ENCODE measurements at regions not wholly inside any gene's neighbourhood (a gene's known extent, or its start where the extent isn't known, plus 50 kb on each side); places are given as distances from the start of the nearest gene placed in this dataset.

- H3K4me2 ChIP-seq (ENCODE audit: extremely low read depth, insufficient read depth, low read length), result no peak overlapping the region
- no peak for DNase-seq (ENCODE audit: low read depth in 2 of 2)
- no peak overlapping the region for H3K9ac ChIP-seq (ENCODE audit: insufficient read depth, low read length)
- H3K4me1 ChIP-seq (ENCODE audit: control insufficient read depth, extremely low read depth, insufficient read depth, low read length), result no peaks in the 10 kb centered on the region
- TF ChIP-seq EZH2 (IDR thresholded peaks at IDR 0.05; ENCODE audit: low read length, missing control alignments) (no peak), CTCF (conservative IDR thresholded peaks at IDR 0.05 in 1 of 2, IDR thresholded peaks at IDR 0.05 in 1 of 2; ENCODE audit: low read depth in 1 of 2, low read length in 2 of 2) (no peak)
- no peaks in the 10 kb centered on the region for H4K20me1 ChIP-seq (ENCODE audit: control insufficient read depth, extremely low read depth, insufficient read depth, low read length)
- H3K36me3 ChIP-seq (ENCODE audit: control insufficient read depth, insufficient read depth, low read length), result no peaks in the 10 kb centered on the region
- no peaks in the 10 kb centered on the region for H3K9me3 ChIP-seq (ENCODE audit: control insufficient read depth, insufficient read depth, low read depth, low read length)
- no peak overlapping the region for H2AFZ ChIP-seq (ENCODE audit: low read length)
- H3K27me3 ChIP-seq (ENCODE audit: control insufficient read depth, insufficient read depth, low read length), result no peaks in the 10 kb centered on the region
- H3K4me3 ChIP-seq (replicated peaks in 1 of 4; ENCODE audit: control extremely low read depth in 1 of 4, insufficient read depth in 1 of 4, low read depth in 3 of 4, low read length in 4 of 4), result no peak overlapping the region
- no peaks in the 10 kb centered on the region for H3K79me2 ChIP-seq (ENCODE audit: control insufficient read depth, insufficient read depth, low read length)
- no peak overlapping the region for H3K27ac ChIP-seq (ENCODE audit: insufficient read depth, low read length)
These were observed 1005.5 kb downstream of the ARAP2 start for GRCh38 chr4:35238793-35239192.

DNA sequence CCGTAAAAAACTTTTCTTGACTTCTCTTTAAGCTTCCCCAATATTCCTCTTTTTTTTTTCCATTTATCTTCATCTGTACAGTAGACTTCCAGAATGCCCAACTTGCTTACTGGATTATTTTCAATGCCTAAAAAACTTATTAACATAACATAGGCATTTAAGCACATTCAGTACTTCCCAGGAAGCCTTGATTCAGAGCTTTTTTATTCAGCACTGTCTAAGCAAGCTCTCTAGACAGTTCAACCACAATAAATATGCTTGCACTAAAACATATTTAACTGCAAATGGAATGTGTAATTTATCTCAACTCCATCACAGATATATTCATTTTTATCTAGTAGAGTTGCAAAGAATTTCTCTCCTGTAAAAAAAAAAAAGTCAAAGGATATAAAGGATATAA is 997.8 kb downstream of the ARAP2 start:
- Histone ChIP-seq H3K9me3 (ENCODE audit: control insufficient read depth, insufficient read depth, low read depth, low read length) (no peaks in the 10 kb centered on the region), H3K79me2 (ENCODE audit: control insufficient read depth, insufficient read depth, low read length) (no peaks in the 10 kb centered on the region), H3K4me2 (ENCODE audit: extremely low read depth, insufficient read depth, low read length) (no peak overlapping the region), H4K20me1 (ENCODE audit: control insufficient read depth, extremely low read depth, insufficient read depth, low read length) (no peaks in the 10 kb centered on the region), H3K9ac (ENCODE audit: insufficient read depth, low read length) (no peak overlapping the region), H2AFZ (ENCODE audit: low read length) (no peak overlapping the region), H3K4me3 (replicated peaks in 1 of 4; ENCODE audit: control extremely low read depth in 1 of 4, insufficient read depth in 1 of 4, low read depth in 3 of 4, low read length in 4 of 4) (no peak overlapping the region), H3K36me3 (ENCODE audit: control insufficient read depth, insufficient read depth, low read length) (no peaks in the 10 kb centered on the region), H3K27ac (ENCODE audit: insufficient read depth, low read length) (no peak overlapping the region), H3K4me1 (ENCODE audit: control insufficient read depth, extremely low read depth, insufficient read depth, low read length) (no peaks in the 10 kb centered on the region), H3K27me3 (ENCODE audit: control insufficient read depth, insufficient read depth, low read length) (no peaks in the 10 kb centered on the region)
- DNase-seq (ENCODE audit: low read depth in 2 of 2), result no peak
- TF ChIP-seq EZH2 (IDR thresholded peaks at IDR 0.05; ENCODE audit: low read length, missing control alignments) (no peak), CTCF (conservative IDR thresholded peaks at IDR 0.05 in 1 of 2, IDR thresholded peaks at IDR 0.05 in 1 of 2; ENCODE audit: low read depth in 1 of 2, low read length in 2 of 2) (no peak)

- no peak for TF ChIP-seq EZH2 (IDR thresholded peaks at IDR 0.05; ENCODE audit: low read length, missing control alignments)
- no peak for TF ChIP-seq CTCF (conservative IDR thresholded peaks at IDR 0.05 in 1 of 2, IDR thresholded peaks at IDR 0.05 in 1 of 2; ENCODE audit: low read depth in 1 of 2, low read length in 2 of 2)
- DNase-seq (ENCODE audit: low read depth in 2 of 2), result no peak
- Histone ChIP-seq H3K4me1 (ENCODE audit: control insufficient read depth, extremely low read depth, insufficient read depth, low read length) (no peaks in the 10 kb centered on the region), H2AFZ (ENCODE audit: low read length) (no peak overlapping the region), H3K36me3 (ENCODE audit: control insufficient read depth, insufficient read depth, low read length) (no peaks in the 10 kb centered on the region), H3K27ac (ENCODE audit: insufficient read depth, low read length) (no peak overlapping the region), H4K20me1 (ENCODE audit: control insufficient read depth, extremely low read depth, insufficient read depth, low read length) (no peaks in the 10 kb centered on the region), H3K79me2 (ENCODE audit: control insufficient read depth, insufficient read depth, low read length) (no peaks in the 10 kb centered on the region), H3K27me3 (ENCODE audit: control insufficient read depth, insufficient read depth, low read length) (no peaks in the 10 kb centered on the region), H3K9ac (ENCODE audit: insufficient read depth, low read length) (no peak overlapping the region), H3K4me3 (replicated peaks in 1 of 4; ENCODE audit: control extremely low read depth in 1 of 4, insufficient read depth in 1 of 4, low read depth in 3 of 4, low read length in 4 of 4) (no peak overlapping the region), H3K9me3 (ENCODE audit: control insufficient read depth, insufficient read depth, low read depth, low read length) (no peaks in the 10 kb centered on the region), H3K4me2 (ENCODE audit: extremely low read depth, insufficient read depth, low read length) (no peak overlapping the region)
These were observed 997.3 kb downstream of the ARAP2 start for GRCh38 chr4:35247047-35247446.

All from fibroblast of lung (primary cell).